IMR-90 (cell line): ENCODE measurements at regions not wholly inside any gene's neighbourhood (a gene's known extent, or its start where the extent isn't known, plus 50 kb on each side); places are given as distances from the start of the nearest gene placed in this dataset.

ENCODE experiments used
- ATAC-seq: fragments of 200-7000 bp; cut with Tn5 transposase; 2 replicates; pipeline ENCODE4 v1.9.1; 2020; ENCODE audit warnings: low read depth, mild to moderate bottlenecking, moderate library complexity
- BruUV-seq: library from RNA; stranded (reverse); fragments of 400-500 nt; replicated peaks from 2 replicates; lab custom pipeline; 2021; lab: Mats Ljungman, UMichigan
- CTCF ChIA-PET: fragments of 300-600 bp; formaldehyde crosslinking; extraction: SDS; loops from one replicate; lab custom pipeline; 2021; ENCODE audit warnings: antibody characterized with exemption; lab: Yijun Ruan, JAX
- POLR2A ChIA-PET: fragments of 300-600 bp; sonication (Branson Sonifier 250); formaldehyde crosslinking; loops from one replicate; lab custom pipeline; 2022; ENCODE audit warnings: antibody characterized with exemption; ENCODE audit not compliant: unreplicated experiment; lab: Charles Lee
- DNase-seq: peaks from one replicate; pipeline ENCODE4 v3.0.0; 2013
- H2AFZ ChIP-seq: replicated peaks from 2 replicates; pipeline ENCODE3; 2013; ENCODE audit warnings: low read length, mild to moderate bottlenecking; ENCODE audit not compliant: poor library complexity
- H2AK5ac ChIP-seq: 2 replicates; pipeline ENCODE4 v1.6.1; 2013; ENCODE audit warnings: low read depth, low read length, inconsistent platforms
- H2AK9ac ChIP-seq: replicated peaks from 2 replicates; pipeline ENCODE3; 2013; ENCODE audit warnings: mild to moderate bottlenecking, low read depth, low read length, moderate library complexity; ENCODE audit not compliant: poor library complexity
- H2BK120ac ChIP-seq: 2 replicates; pipeline ENCODE4 v1.6.1; 2013; ENCODE audit warnings: low read depth, low read length, inconsistent platforms
- H2BK15ac ChIP-seq: 3 replicates; pipeline ENCODE4 v1.6.1; 2013; ENCODE audit warnings: low read depth, low read length, inconsistent platforms
- H2BK20ac ChIP-seq: 2 replicates; pipeline ENCODE4 v1.6.1; 2013; ENCODE audit warnings: low read depth, mild to moderate bottlenecking, inconsistent platforms, low read length, moderate library complexity
- H2BK5ac ChIP-seq: 2 replicates; pipeline ENCODE4 v1.6.1; 2013; ENCODE audit warnings: mild to moderate bottlenecking, low read depth, low read length, inconsistent platforms; ENCODE audit not compliant: poor library complexity, severe bottlenecking
- H3K14ac ChIP-seq: replicated peaks from 2 replicates; pipeline ENCODE4 v1.6.1; 2013; ENCODE audit warnings: low read depth, low read length, inconsistent platforms
- H3K18ac ChIP-seq: 2 replicates; pipeline ENCODE4 v1.6.1; 2013; ENCODE audit warnings: low read depth, low read length, control low read depth
- H3K23ac ChIP-seq: 2 replicates; pipeline ENCODE4 v1.6.1; 2013; ENCODE audit warnings: low read depth, low read length, inconsistent platforms
- H3K27ac ChIP-seq: 2 replicates; pipeline ENCODE4 v1.5.1; 2013; ENCODE audit warnings: mild to moderate bottlenecking, control low read depth, low read length; ENCODE audit not compliant: insufficient read depth
- H3K27me3 ChIP-seq: 2 replicates; pipeline ENCODE4 v1.6.1; 2013; ENCODE audit warnings: low read length; ENCODE audit not compliant: control insufficient read depth, insufficient read depth
- H3K36me3 ChIP-seq: 2 replicates; pipeline ENCODE4 v1.6.1; 2013; ENCODE audit warnings: low read length, mixed read lengths; ENCODE audit not compliant: control insufficient read depth, insufficient read depth
- H3K4ac ChIP-seq: 2 replicates; pipeline ENCODE4 v1.6.1; 2013; ENCODE audit warnings: low read depth, low read length, inconsistent platforms
- H3K4me1 ChIP-seq: 2 replicates; pipeline ENCODE4 v1.6.1; 2013; ENCODE audit warnings: low read length, mixed read lengths; ENCODE audit not compliant: control insufficient read depth, insufficient read depth
- H3K4me2 ChIP-seq: 2 replicates; pipeline ENCODE4 v1.6.1; 2013; ENCODE audit warnings: low read depth, mild to moderate bottlenecking, control low read depth, low read length, moderate library complexity
- H3K4me3 ChIP-seq: 2 replicates; pipeline ENCODE4 v1.5.1; 2013; ENCODE audit warnings: low read depth, mild to moderate bottlenecking, control low read depth, low read length, moderate library complexity; ENCODE audit not compliant: insufficient read depth
- H3K56ac ChIP-seq: 2 replicates; pipeline ENCODE4 v1.6.1; 2013; ENCODE audit warnings: low read length, inconsistent platforms; ENCODE audit not compliant: insufficient read depth; ENCODE audit errors: extremely low read depth
- H3K79me1 ChIP-seq, 2 experiments: 2 replicates each; pipeline ENCODE4 v1.6.1; 2013; ENCODE audit warnings: low read length in 2 of 2, inconsistent platforms in 1 of 2, low read depth in 1 of 2
- H3K9ac ChIP-seq: 2 replicates; pipeline ENCODE4 v1.6.1; 2013; ENCODE audit warnings: low read depth, low read length, control low read depth
- H3K9me1 ChIP-seq: 2 replicates; pipeline ENCODE4 v1.6.1; 2013; ENCODE audit warnings: low read length, inconsistent platforms; ENCODE audit not compliant: insufficient read depth
- H3K9me3 ChIP-seq: 2 replicates; pipeline ENCODE4 v1.6.1; 2013; ENCODE audit warnings: low read length; ENCODE audit not compliant: control insufficient read depth, insufficient read depth
- H4K20me1 ChIP-seq: 2 replicates; pipeline ENCODE4 v1.6.1; 2013; ENCODE audit warnings: low read length, inconsistent platforms; ENCODE audit not compliant: insufficient read depth
- H4K5ac ChIP-seq: 2 replicates; pipeline ENCODE4 v1.6.1; 2013; ENCODE audit warnings: mild to moderate bottlenecking, low read depth, low read length, control low read depth
- H4K8ac ChIP-seq, 2 experiments: 2 replicates each; pipeline ENCODE4 v1.6.1; 2013; ENCODE audit warnings: low read depth in 2 of 2, low read length in 2 of 2, control low read depth in 1 of 2, inconsistent platforms in 1 of 2
- H4K91ac ChIP-seq: 2 replicates; pipeline ENCODE4 v1.6.1; 2013; ENCODE audit warnings: low read depth, low read length, inconsistent platforms; ENCODE audit not compliant: insufficient read depth
- CTCF ChIP-seq: conservative IDR thresholded peaks from 2 replicates; pipeline ENCODE4 v1.5.1; 2012; ENCODE audit warnings: mild to moderate bottlenecking, low read depth, low read length, improper control_type of control experiment
- ELK1 ChIP-seq: fragments of 150-350 bp; IDR thresholded peaks from 2 replicates; pipeline ENCODE4 v1.6.1; 2016; ENCODE audit warnings: low read depth, mild to moderate bottlenecking, low read length, moderate library complexity, borderline replicate concordance
- FOS ChIP-seq: fragments of 150-350 bp; IDR thresholded peaks from 2 replicates; pipeline ENCODE4 v1.6.1; 2016; ENCODE audit warnings: low read depth, low read length
- NFE2L2 ChIP-seq: fragments of 150-350 bp; IDR thresholded peaks from 2 replicates; pipeline ENCODE4 v1.6.1; 2016; ENCODE audit warnings: low read depth, mild to moderate bottlenecking, low read length
- RCOR1 ChIP-seq: IDR thresholded peaks from 2 replicates; pipeline ENCODE4 v1.6.1; 2012; ENCODE audit warnings: mild to moderate bottlenecking, low read length, improper control_type of control experiment; ENCODE audit not compliant: insufficient replicate concordance
- SMC3 ChIP-seq: fragments of 150-350 bp; IDR thresholded peaks from 2 replicates; pipeline ENCODE4 v1.6.1; 2016; ENCODE audit warnings: low read depth, mild to moderate bottlenecking, antibody characterized with exemption, low read length, moderate library complexity
- WGBS, 2 experiments: methylation state at CpG; one replicate each; pipeline versions ENCODE4 v1.1.5 to v1.1.7; 2013; ENCODE audit warnings: missing lambda C conversion rate in 2 of 2; ENCODE audit not compliant: insufficient read length in 1 of 2; ENCODE audit errors: extremely low coverage in 2 of 2; 5-methylcytosine and 5-hydroxymethylcytosine counted together
- dilution Hi-C: fragments of 300-500 bp; cut with HindIII; formaldehyde crosslinking; loops from one replicate; pipeline ENCODE4 v1.14.3; 2018; ENCODE audit warnings: low sequenced_read_pairs; ENCODE audit not compliant: unreplicated experiment
- in situ Hi-C: fragments of 300-500 bp; cut with MboI; formaldehyde crosslinking; loops from 3 replicates; pipeline ENCODE4 v1.14.3; 2019; ENCODE audit warnings: low sequenced_read_pairs, inconsistent platforms, mixed read lengths
- intact Hi-C: fragments of 100-400 bp; cut with micrococcal nuclease; formaldehyde crosslinking; loops from 2 replicates; pipeline ENCODE4 v1.10.0; 2022

GRCh38 chr5:3929799-3930198 lies 334.2 kb downstream of the IRX1 start:
- no peak for ATAC-seq
- in situ Hi-C loops, result no loop called here

More at GRCh38 chr5:3929799-3930198, 334.2 kb downstream of the IRX1 start:
- ChIA-PET POLR2A (no interaction called here), CTCF (no interaction called here)
- no peak overlapping the region for H3K18ac ChIP-seq
- no CpG with 5 or more reads among the region's 6 CpGs for WGBS, 2 experiments
- no peak overlapping the region for H2BK5ac ChIP-seq
- TF ChIP-seq SMC3 (no peak), RCOR1 (no peak), CTCF (no peak), NFE2L2 (no peak), FOS (no peak), ELK1 (no peak)
- H3K14ac ChIP-seq, result no peak overlapping the region
- H4K5ac ChIP-seq, result no peak overlapping the region
- no peak overlapping the region for H2BK15ac ChIP-seq
- H2AK5ac ChIP-seq, result no peak overlapping the region
- no peak overlapping the region for H3K4me3 ChIP-seq
- no peak overlapping the region for H2BK20ac ChIP-seq
- H3K9me1 ChIP-seq, result no peaks in the 10 kb centered on the region
- H2AFZ ChIP-seq, result no peak overlapping the region
- no peak for DNase-seq
- H4K20me1 ChIP-seq, result no peaks in the 10 kb centered on the region
- H4K91ac ChIP-seq, result no peak overlapping the region
- no peak overlapping the region for H3K4me2 ChIP-seq
- BruUV-seq, result no TSS peak
- H3K79me1 ChIP-seq, result no peaks in the 10 kb centered on the region
- no peaks in the 10 kb centered on the region for H3K4me1 ChIP-seq
- no peak overlapping the region for H3K27ac ChIP-seq
- H3K56ac ChIP-seq, result no peak overlapping the region
- dilution Hi-C loops (no loop called here), intact Hi-C loops (no loop called here)
- H3K9ac ChIP-seq, result no peak overlapping the region
- H3K9me3 ChIP-seq, result peaks cover 30% of the 10 kb centered on the region
- no peak overlapping the region for H3K23ac ChIP-seq
- H2BK120ac ChIP-seq, result no peak overlapping the region
- no peaks in the 10 kb centered on the region for H3K27me3 ChIP-seq
- H4K8ac ChIP-seq, result no peak overlapping the region
- no peak overlapping the region for H2AK9ac ChIP-seq
- H3K4ac ChIP-seq, result no peak overlapping the region
- H3K36me3 ChIP-seq, result no peaks in the 10 kb centered on the region
